BLaER1 (cell line): ENCODE measurements at regions not wholly inside any gene's neighbourhood (a gene's known extent, or its start where the extent isn't known, plus 50 kb on each side); places are given as distances from the start of the nearest gene placed in this dataset.

ENCODE experiments used
- H3K27ac ChIP-seq: shearing (Covaris generic); formaldehyde crosslinking; 2 replicates; pipeline ENCODE4 v1.8.1; 2022
- H3K27me3 ChIP-seq: shearing (Covaris generic); formaldehyde crosslinking; 2 replicates; pipeline ENCODE4 v1.8.1; 2022
- H3K36me3 ChIP-seq: shearing (Covaris generic); formaldehyde crosslinking; 2 replicates; pipeline ENCODE4 v1.8.1; 2022
- H3K4me1 ChIP-seq: shearing (Covaris generic); formaldehyde crosslinking; 2 replicates; pipeline ENCODE4 v1.8.1; 2022
- H3K4me2 ChIP-seq: shearing (Covaris generic); formaldehyde crosslinking; 2 replicates; pipeline ENCODE4 v1.8.1; 2022
- H3K4me3 ChIP-seq: shearing (Covaris generic); formaldehyde crosslinking; 2 replicates; pipeline ENCODE4 v1.8.1; 2022
- H3K9ac ChIP-seq: shearing (Covaris generic); formaldehyde crosslinking; 2 replicates; pipeline ENCODE4 v1.8.1; 2022
- H3K9me3 ChIP-seq: shearing (Covaris generic); formaldehyde crosslinking; 2 replicates; pipeline ENCODE4 v1.8.1; 2022
- H4K20me1 ChIP-seq: shearing (Covaris generic); formaldehyde crosslinking; 2 replicates; pipeline ENCODE4 v1.8.1; 2022
- Cebpa-rat ChIP-seq: shearing (Covaris generic); IDR thresholded peaks from 2 replicates; pipeline ENCODE4 v1.8.1; 2022

DNA sequence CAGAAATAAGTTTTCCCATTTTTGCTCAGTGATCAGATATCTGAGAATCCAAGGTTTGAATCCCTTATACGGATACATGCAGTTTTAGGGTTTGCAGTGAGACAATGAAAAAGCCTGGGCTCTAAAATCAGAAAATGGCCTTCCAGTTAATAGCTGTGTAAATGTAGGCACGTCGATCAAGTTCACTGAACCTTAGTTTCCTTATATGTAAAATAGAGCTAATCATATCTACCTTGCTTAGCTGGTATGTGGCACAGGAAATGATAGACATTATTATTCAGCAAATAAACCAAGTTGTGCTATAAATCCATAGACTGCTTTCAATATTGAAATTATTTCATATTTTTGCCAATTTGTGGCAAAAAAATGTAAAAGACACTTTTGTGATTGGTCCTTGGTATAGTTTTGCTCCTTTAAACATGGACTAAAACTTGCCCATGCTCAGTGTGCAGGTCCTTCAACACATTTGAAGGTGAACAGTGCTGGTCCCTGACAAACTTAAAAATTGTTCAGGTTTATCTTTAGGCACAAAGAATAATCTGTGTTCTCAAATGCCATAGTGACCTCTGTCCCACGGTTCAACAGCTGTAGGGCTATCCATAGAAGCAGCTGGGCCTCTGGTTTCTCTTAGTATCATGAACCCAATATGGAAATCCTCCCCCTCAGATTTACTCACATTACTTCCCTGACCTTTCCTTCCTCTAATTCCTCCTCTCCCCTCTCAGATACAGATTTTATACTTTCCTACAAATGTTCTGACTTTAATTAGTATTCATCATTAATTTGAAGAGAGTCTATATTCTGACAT, 51.0 kb downstream of the CCDC54 start:
- H3K27me3 ChIP-seq: peaks cover 5% of the 10 kb centered on the region
- H3K36me3 ChIP-seq: no peaks in the 10 kb centered on the region
- H4K20me1 ChIP-seq: no peaks in the 10 kb centered on the region
- no peaks in the 10 kb centered on the region for H3K9me3 ChIP-seq
- no peak overlapping the region for H3K4me3 ChIP-seq
- TF ChIP-seq Cebpa-rat: no peak
- peaks cover 18% of the 10 kb centered on the region for H3K4me1 ChIP-seq
- H3K27ac ChIP-seq: no peak overlapping the region
- no peak overlapping the region for H3K4me2 ChIP-seq
- H3K9ac ChIP-seq: no peak overlapping the region

DNA sequence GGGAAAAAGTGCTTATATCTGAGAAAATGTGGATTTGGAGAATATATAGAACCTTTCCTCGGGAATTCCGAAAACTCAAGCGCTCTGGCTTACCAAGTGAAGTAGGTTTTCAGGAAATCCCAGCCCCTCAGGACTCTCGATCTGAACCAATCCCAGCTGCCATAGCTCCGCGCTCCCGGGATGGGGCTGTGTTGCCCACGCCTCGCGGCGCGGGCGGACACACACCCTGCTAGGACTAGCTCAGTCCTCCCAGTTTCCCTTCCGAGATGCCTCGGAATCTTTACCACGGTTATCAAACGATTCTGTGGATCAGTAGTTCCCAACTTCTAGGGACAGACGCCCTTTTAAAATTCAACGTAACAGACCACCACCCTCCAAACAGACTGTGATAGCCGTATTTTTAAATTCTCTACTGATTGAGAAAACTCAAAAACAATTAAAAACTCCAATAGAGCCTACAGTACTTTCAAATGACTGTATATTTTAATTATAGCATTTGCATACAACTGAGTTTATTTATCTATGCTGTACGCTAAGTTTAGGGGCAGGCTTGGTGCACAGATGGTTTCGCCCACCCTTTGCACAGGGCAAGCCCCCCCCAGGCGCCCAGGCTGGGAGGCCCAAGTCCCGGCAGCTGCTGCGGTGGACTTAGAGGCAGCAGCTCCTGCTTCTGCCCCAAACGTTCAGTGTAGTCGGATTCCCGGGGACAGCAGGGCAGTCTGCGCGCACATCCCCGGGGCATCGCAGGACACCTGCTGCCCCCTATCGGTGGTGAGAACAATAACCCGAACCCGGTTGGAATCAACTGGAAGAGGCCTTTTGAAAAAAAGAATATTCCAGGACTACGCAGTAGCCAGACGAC, 52.3 kb downstream of the CCDC54 start:
- H3K4me1 ChIP-seq: peaks cover 18% of the 10 kb centered on the region
- H3K27me3 ChIP-seq: peaks cover 5% of the 10 kb centered on the region
- H3K27ac ChIP-seq: no peak overlapping the region
- H3K9me3 ChIP-seq: no peaks in the 10 kb centered on the region
- H3K4me2 ChIP-seq: peak overlapping the region; percentile 99; the same call in 1 of the 2 replicates
- TF ChIP-seq Cebpa-rat: no peak
- H4K20me1 ChIP-seq: no peaks in the 10 kb centered on the region
- no peak overlapping the region for H3K9ac ChIP-seq
- H3K4me3 ChIP-seq: no peak overlapping the region
- H3K36me3 ChIP-seq: no peaks in the 10 kb centered on the region

GRCh38 chr3:107430214-107430995, 53.2 kb downstream of the CCDC54 start:
- H3K36me3 ChIP-seq: no peaks in the 10 kb centered on the region

DNA sequence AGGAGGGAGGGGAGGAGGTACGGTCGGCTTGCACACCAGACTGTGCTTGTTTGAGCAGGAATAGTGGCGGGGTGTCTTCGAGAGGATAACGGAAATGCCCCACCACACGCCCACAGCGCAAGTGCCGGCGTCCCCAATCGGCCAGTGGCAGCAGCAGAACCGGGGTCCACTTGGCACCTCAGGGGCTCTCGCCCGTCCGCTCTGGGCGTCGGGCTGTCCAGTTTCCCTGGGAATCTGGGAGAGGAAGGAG, 53.7 kb downstream of the CCDC54 start:
- H3K36me3 ChIP-seq: no peaks in the 10 kb centered on the region
- peak overlapping the region; percentile 89 for H3K4me3 ChIP-seq
- peak overlapping the region; percentile 99 for H3K4me2 ChIP-seq
- H3K27ac ChIP-seq: peak overlapping the region; percentile 93
- no peaks in the 10 kb centered on the region for H4K20me1 ChIP-seq
- peaks cover 5% of the 10 kb centered on the region for H3K27me3 ChIP-seq
- peaks cover 18% of the 10 kb centered on the region for H3K4me1 ChIP-seq
- no peak for TF ChIP-seq Cebpa-rat
- H3K9me3 ChIP-seq: no peaks in the 10 kb centered on the region
- peak overlapping the region; percentile 89 for H3K9ac ChIP-seq

More at GRCh38 chr3:107430214-107430995, 53.2 kb downstream of the CCDC54 start:
- H3K4me2 ChIP-seq: peak overlapping the region; percentile 99
- H3K4me1 ChIP-seq: peaks cover 18% of the 10 kb centered on the region
- TF ChIP-seq Cebpa-rat: no peak
- no peaks in the 10 kb centered on the region for H3K9me3 ChIP-seq
- H3K27me3 ChIP-seq: peaks cover 5% of the 10 kb centered on the region
- H3K9ac ChIP-seq: peak overlapping the region; percentile 89; the same call in 1 of the 2 replicates
- no peaks in the 10 kb centered on the region for H4K20me1 ChIP-seq
- H3K27ac ChIP-seq: no peak overlapping the region
- H3K4me3 ChIP-seq: peak overlapping the region; percentile 89

- peak overlapping the region; percentile 93 for H3K27ac ChIP-seq
These were observed 54.2 kb downstream of the CCDC54 start for GRCh38 chr3:107431246-107432012.

GRCh38 chr3:107432013-107432515, 54.8 kb downstream of the CCDC54 start:
- H4K20me1 ChIP-seq: no peaks in the 10 kb centered on the region

More at GRCh38 chr3:107431246-107432012, 54.2 kb downstream of the CCDC54 start:
- Histone ChIP-seq H3K36me3 (no peaks in the 10 kb centered on the region), H3K4me1 (peaks cover 18% of the 10 kb centered on the region), H4K20me1 (no peaks in the 10 kb centered on the region), H3K27me3 (peaks cover 5% of the 10 kb centered on the region), H3K9ac (peak overlapping the region; percentile 89), H3K9me3 (no peaks in the 10 kb centered on the region), H3K4me3 (peak overlapping the region; percentile 89), H3K4me2 (peak overlapping the region; percentile 99)
- TF ChIP-seq Cebpa-rat: no peak

DNA sequence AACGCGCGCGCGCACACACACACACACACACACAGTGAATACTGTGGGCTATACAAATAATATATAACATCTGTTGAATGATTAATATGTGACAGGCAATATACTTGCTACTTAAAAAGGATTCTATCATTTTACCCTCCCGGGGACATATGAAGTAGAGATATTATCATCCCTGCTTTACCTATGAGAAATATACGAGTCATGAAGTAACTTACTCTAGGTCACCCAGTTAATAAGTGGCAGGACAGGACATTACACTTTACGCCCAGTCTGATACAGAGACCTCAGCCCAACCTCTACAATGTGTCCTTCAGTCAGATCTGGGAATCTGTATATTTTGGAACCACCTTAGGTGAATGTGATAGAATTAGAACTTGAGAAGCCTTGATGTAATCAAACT, 55.4 kb downstream of the CCDC54 start:
- TF ChIP-seq Cebpa-rat: no peak
- peak overlapping the region; percentile 99 for H3K4me2 ChIP-seq
- H3K9ac ChIP-seq: no peak overlapping the region
- H3K27ac ChIP-seq: no peak overlapping the region
- H3K9me3 ChIP-seq: no peaks in the 10 kb centered on the region
- H3K4me1 ChIP-seq: peaks cover 18% of the 10 kb centered on the region
- H3K27me3 ChIP-seq: peaks cover 5% of the 10 kb centered on the region
- H3K4me3 ChIP-seq: peak overlapping the region; percentile 89
- no peaks in the 10 kb centered on the region for H3K36me3 ChIP-seq
- no peaks in the 10 kb centered on the region for H4K20me1 ChIP-seq

More at GRCh38 chr3:107432013-107432515, 54.8 kb downstream of the CCDC54 start:
- Histone ChIP-seq H3K9me3 (no peaks in the 10 kb centered on the region), H3K9ac (peak overlapping the region; percentile 89), H3K4me1 (peaks cover 18% of the 10 kb centered on the region), H3K27ac (peak overlapping the region; percentile 93), H3K4me3 (peak overlapping the region; percentile 89), H3K27me3 (peaks cover 5% of the 10 kb centered on the region), H3K36me3 (no peaks in the 10 kb centered on the region), H3K4me2 (peak overlapping the region; percentile 99)
- TF ChIP-seq Cebpa-rat: no peak

GRCh38 chr3:107436029-107436428, 58.8 kb downstream of the CCDC54 start:
- Histone ChIP-seq H4K20me1 (no peaks in the 10 kb centered on the region), H3K4me1 (peaks cover 9% of the 10 kb centered on the region), H3K9ac (no peak overlapping the region), H3K36me3 (no peaks in the 10 kb centered on the region), H3K27ac (no peak overlapping the region), H3K4me3 (no peak overlapping the region), H3K9me3 (no peaks in the 10 kb centered on the region), H3K27me3 (peaks cover 3% of the 10 kb centered on the region), H3K4me2 (no peak overlapping the region)
- TF ChIP-seq Cebpa-rat: no peak

- H3K4me2 ChIP-seq: no peak overlapping the region
- no peaks in the 10 kb centered on the region for H3K4me1 ChIP-seq
- no peaks in the 10 kb centered on the region for H3K9me3 ChIP-seq
- no peaks in the 10 kb centered on the region for H3K27me3 ChIP-seq
- H3K9ac ChIP-seq: no peak overlapping the region
- H3K36me3 ChIP-seq: no peaks in the 10 kb centered on the region
- H4K20me1 ChIP-seq: no peaks in the 10 kb centered on the region
- H3K4me3 ChIP-seq: no peak overlapping the region
- no peak overlapping the region for H3K27ac ChIP-seq
- no peak for TF ChIP-seq Cebpa-rat
These were observed 61.4 kb downstream of the CCDC54 start for GRCh38 chr3:107438671-107439070.
